GM03348 (cell line): ENCODE measurements at regions not wholly inside any gene's neighbourhood (a gene's known extent, or its start where the extent isn't known, plus 50 kb on each side); places are given as distances from the start of the nearest gene placed in this dataset.

Experiments used
- DNase-seq: peaks from one replicate; pipeline ENCODE4 v3.0.0; 2012; ENCODE audit warnings: low spot score

DNA sequence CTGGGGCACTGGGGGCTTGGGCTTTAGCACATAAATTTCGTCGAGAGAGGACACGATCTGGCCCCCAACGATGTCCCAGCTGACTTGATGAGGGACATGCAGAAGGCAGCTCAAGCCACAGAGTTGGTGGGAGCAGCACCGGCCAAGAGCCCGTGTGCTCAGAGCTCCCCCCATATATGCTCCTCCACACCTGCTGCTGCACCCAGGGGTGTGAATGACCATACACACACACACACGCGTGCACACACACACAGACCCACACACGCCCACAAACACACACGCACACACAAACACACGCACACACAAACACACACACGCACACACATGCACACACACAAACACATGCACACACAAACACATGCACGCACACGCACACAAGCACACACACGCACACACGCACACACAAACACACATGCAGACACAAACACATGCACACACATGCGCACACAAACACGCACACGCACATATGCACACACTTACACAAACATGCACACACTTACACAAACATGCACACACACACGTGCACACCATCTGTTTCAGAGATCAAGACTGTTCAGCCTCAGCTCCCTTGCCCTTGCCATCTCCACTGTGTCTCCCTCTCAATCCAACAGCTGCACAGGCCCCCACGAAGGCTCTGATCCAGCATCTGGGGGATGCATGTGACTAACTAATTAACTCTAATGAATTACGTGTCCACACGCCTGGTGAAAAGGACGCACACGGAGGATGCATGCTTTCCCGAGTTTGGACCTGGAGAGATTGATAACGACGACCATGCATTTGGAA lies 85.6 kb upstream of the TNRC6C start:
- no peak for DNase-seq

GRCh38 chr17:77873500-77874302 lies 84.8 kb upstream of the TNRC6C start:
- no peak for DNase-seq

DNA sequence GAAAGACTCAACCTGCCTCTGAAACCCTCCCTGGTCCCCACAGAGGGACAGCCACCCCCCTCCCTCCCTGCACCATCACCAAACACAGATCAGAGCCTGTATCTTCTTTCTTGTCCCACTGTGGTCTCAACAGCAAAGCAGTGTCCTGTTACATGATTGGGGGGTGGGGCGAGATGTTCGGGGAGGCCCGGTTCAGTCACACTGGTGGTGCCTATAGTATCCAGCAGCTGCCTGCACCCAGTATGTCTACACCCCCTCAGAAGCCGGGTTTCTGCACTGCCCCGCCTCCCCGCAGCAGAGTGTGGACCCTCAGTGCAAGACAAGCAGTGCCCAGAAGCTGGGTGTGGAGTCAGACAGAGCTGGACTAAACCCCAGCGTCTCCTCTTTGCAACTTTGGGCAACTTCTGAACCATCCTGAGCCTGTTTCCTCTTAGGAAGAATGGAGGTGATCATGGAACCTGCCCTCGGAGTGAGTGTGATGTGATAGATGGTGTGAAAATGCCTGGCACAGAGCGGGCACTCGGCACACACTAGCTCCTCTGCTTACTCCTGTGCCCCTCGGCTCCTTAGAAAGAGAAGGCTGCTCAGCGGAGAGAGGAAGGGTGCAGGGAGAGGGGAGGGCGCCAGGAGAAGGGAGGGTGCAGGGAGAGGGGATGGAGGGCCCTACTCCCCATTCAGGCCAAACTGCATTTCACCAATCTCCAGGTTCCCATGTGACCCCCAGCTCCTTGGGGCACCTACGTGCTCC lies 84.0 kb upstream of the TNRC6C start:
- no peak for DNase-seq

GRCh38 chr17:77875051-77875780 lies 83.3 kb upstream of the TNRC6C start:
- DNase-seq = peak; percentile 87

DNA sequence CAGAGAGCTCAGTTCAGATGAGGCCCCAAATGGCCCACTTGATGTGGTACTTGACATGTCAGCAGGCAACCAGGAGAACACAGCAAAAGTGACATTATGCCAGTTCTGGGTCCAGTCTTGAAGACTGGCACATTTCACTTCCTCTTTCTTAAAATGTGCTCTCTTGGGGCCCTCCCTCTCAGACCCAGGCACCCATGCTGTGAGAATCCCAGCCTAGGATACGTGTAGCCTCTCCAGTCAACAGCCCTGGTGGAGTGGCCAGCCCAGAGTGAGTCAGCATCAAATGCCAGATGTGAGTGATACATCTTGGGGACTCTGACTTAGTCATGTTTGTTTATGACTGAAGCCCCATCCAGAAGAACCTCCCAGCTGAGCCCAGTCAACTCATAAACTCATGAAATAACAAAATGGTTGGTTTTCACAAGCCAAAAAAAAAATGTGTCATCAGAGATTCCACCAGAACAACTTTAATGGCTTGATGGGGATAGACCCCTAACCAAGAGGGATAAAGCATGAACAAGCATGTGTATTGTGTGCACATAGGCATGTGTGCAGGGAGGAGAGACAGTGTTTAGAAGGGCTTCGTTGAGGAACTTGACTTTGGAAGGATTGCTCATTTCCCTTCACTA lies 82.5 kb upstream of the TNRC6C start:
- DNase-seq = no peak

DNA sequence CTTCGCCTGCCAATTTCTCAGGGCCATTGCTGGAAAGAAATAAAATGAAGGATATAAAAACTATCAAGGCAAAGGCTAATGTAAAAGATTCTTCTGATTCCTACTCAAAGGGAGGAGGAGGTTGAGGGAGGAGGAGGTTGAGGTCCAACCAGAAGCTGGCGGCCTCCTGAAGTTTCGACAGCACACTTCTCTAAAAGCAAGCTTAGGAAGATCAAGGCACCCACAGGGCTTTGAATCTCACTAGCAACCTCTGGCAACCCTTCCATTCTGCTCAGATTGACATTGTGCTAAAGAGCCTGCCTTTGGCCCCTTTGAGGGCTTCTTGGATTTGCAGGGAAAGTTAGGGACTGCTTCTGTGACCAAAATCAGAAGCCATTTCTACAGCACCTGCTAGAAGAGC lies 81.5 kb upstream of the TNRC6C start:
- DNase-seq = no peak

DNA sequence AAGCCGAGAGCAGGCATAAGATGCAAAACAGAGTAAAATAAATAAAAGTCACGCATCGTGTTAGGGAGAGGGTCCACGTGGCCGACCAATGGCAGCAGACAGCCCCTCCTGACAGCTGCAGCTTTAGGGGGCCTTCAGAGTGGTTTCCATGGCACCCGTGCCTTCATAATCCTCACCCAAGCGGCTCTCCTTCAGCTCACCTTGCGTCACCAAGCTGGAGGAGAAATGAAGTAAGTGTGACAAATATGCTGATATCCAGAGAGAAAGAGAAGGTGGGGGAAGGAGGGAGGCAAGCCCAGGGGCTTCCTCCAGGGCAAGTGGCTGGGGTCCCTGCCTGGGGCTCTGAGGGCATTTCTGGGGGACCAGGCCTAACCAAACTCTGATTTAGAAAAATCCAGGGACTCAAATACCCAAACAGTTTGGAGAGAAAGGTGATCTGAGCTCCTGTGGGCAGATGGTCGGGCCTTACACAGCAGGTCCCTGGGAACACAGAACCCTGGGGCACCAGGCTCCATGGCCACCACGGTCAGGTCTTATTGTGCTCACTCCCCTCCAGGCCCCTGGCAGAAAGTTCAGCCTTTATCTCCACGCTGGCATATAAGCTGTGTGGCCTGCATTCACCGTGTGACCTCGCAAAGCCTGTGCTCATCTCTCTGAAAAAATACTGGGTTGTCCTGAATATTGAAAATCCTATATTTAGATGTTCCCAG lies 80.7 kb upstream of the TNRC6C start:
- DNase-seq = no peak

GRCh38 chr17:77879226-77879895 lies 79.1 kb upstream of the TNRC6C start:
- no peak for DNase-seq

DNA sequence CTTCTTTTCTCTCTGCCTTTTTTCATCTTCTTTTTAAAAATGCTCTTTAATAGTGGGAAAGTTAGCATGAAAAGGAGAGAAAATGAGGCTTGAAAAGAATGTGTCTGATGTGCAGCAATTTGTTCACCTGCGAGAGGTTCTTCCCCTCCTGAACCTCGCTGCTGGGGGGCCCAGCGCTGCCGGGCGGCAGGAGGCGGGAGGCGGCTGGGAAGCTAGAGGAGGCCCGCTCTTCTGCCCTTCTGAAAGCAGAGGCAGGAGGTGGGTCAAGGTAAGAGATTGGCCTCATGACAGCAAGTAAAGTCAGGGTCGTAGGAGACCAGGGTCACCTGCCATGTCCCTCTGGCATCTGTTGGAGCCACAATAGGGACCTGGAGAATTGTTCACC lies 78.6 kb upstream of the TNRC6C start:
- DNase-seq = no peak

- DNase-seq = no peak
Measured at GRCh38 chr17:77880711-77881450, 77.6 kb upstream of the TNRC6C start.

DNA sequence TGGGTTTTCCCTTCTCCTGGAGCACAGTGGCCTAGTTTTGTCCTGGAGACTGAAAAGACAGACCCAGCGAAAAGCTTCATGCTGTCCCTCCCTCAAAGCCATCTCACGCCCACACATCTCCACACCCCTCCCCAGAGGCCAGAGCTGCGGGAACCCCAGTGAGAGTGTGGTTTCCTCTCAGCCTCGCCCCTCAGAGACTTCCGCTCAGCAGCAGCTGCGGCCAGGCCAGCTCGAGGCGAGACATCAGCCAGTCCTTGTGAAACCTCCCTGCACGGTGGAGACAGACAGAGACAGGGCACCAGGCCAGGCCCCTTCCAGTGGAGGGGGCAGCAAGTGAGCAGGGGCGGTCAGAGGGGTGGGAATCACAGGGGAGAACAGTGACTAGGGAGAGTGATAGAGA lies 77.0 kb upstream of the TNRC6C start:
- peak; percentile 89 for DNase-seq

DNA sequence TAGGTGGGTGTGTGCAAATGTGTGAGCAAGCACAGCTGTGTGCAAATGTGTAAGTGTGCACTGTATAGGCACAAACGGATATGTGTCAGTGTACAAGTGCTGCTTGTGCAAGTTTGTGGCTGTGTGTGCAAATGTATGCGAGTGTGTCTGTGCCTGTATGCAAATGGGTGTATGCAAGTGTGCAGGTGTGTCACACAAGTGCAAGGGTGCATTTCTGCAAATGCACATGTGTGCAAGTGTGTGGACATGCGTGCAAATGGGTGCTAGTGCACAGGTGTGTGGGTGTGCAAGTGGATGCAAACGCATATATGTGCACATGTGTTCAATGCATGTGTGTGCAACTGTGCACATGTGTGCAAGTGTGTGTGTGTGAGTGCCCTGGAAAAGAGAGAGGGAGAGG lies 76.5 kb upstream of the TNRC6C start:
- DNase-seq = no peak

- peak; percentile 56 for DNase-seq
Measured at GRCh38 chr17:77882481-77883212, 75.9 kb upstream of the TNRC6C start.

GRCh38 chr17:77883213-77883650 lies 75.3 kb upstream of the TNRC6C start:
- DNase-seq = no peak

DNA sequence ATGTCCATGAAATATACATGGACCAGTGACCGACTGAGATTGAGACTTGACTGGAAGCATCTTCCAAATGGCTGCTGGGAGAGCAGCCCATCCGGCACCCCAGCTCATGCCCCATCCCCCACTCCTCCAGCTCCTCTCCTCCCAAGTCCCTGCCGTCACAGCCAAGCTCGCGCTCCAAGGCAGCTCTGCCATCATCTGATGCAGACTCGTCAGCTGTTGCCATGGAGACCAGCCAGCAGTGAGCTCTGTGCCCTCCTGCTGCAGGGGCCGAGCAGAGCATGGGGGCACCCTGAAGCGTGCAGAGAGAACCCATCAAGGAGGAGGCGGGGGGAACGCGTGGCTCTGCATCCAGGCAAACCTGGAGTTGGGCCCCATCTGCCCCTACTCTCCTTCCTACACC lies 74.5 kb upstream of the TNRC6C start:
- DNase-seq = no peak

DNA sequence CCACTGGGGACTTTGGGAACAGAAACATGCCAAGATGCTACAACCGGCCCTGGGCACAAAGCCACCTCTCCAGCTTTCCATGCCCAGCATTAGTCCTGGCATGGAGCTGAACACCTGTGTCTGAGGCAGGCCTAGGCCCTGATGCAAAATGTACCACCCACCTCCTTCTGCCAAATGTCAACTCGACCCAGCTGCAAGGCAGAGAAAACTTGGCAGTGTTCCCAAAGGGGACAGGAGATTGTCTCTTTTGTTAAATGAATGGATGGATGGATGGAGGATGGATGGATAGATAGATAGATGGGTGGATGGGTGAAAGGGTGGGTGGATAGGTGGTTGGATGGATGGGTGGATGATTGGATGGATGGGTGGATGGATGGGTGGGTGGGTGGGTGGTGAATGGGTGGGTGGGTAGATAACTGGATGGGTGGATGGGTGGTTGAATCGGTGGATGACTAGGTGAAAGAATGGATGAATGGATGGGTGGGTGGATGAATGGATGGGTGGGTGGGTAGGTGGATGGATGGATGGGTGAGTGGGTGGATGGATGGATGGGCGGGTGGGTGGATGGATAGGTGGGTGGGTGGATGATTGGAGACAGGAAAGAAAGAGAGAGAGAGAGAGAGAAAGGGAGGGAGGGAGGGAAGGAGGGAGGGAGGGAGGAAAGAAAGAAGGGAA lies 73.4 kb upstream of the TNRC6C start:
- no peak for DNase-seq

DNA sequence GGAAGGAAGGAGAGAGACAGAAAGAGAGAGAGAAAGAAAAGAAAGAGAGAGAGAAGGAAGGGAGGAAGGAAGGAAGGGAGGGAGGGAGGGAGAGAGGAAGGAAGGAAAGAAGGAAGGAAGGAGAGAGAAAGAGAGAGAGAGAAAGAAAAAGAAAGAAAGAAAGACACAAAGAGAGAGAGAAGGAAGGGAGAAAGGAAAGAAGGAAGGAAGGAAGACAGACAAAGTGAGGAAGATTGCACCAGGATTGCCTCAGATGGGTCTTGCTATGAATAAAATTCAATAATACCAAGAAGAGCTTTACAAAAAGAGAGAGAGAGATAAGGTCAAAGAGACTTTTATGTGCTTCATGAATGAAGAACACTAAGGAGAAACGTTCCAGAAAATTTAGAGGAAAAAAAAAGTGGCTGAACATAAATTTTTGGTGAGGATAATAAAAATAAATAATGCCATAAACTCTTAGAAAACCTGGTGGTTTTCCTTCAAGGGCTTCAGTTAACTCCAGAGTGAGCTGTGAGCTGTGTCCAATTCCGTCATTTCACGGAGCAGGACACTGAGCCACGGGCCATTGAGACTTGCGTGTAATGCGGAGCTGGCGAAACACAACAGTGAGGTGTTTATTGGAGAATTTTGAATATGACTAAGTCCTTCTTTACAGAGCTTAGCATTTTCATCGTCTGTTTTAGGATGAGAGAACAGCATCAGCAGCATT lies 72.7 kb upstream of the TNRC6C start:
- no peak for DNase-seq

- DNase-seq = no peak
Measured at GRCh38 chr17:77886387-77886728, 72.1 kb upstream of the TNRC6C start.
